GM23338 (cell line): ENCODE measurements at regions not wholly inside any gene's neighbourhood (a gene's known extent, or its start where the extent isn't known, plus 50 kb on each side); places are given as distances from the start of the nearest gene placed in this dataset.

Source experiments
- ATAC-seq: fragments of 200-7000 bp; cut with Tn5 transposase; 3 replicates; pipeline ENCODE4 v1.9.1; 2020
- DNase-seq: peaks from one replicate; pipeline ENCODE4 v3.0.0-alpha.2; 2015; ENCODE audit warnings: low spot score
- H2AFZ ChIP-seq: fragments of 200-600 bp; sonication (generic); 2 replicates; pipeline ENCODE4 v1.8.0; 2016; ENCODE audit warnings: antibody characterized with exemption, mild to moderate bottlenecking, moderate library complexity
- H3F3A ChIP-seq: fragments of 200-600 bp; sonication (generic); replicated peaks from 2 replicates; pipeline ENCODE4 v1.8.0; 2017; ENCODE audit warnings: antibody characterized with exemption, mixed run types, low read depth
- H3K27ac ChIP-seq: fragments of 200-600 bp; sonication (generic); 2 replicates; pipeline ENCODE4 v1.6.1; 2016; ENCODE audit warnings: low read depth
- H3K27me3 ChIP-seq: fragments of 200-600 bp; sonication (generic); 2 replicates; pipeline ENCODE4 v1.8.0; 2016; ENCODE audit warnings: mild to moderate bottlenecking, mixed run types, moderate library complexity; ENCODE audit not compliant: insufficient read depth
- H3K36me3 ChIP-seq: fragments of 200-600 bp; sonication (generic); 2 replicates; pipeline ENCODE4 v1.8.0; 2016; ENCODE audit warnings: mild to moderate bottlenecking; ENCODE audit not compliant: insufficient read depth
- H3K4me1 ChIP-seq: fragments of 200-600 bp; sonication (generic); 2 replicates; pipeline ENCODE4 v1.8.0; 2016; ENCODE audit warnings: mild to moderate bottlenecking, moderate library complexity; ENCODE audit not compliant: insufficient read depth
- H3K4me2 ChIP-seq: fragments of 200-600 bp; sonication (generic); 2 replicates; pipeline ENCODE4 v1.7.1; 2017; ENCODE audit warnings: mixed run types
- H3K4me3 ChIP-seq: fragments of 200-600 bp; sonication (generic); 2 replicates; pipeline ENCODE4 v1.6.1; 2016; ENCODE audit warnings: mixed run types
- H3K79me2 ChIP-seq: fragments of 200-600 bp; sonication (generic); replicated peaks from 2 replicates; pipeline ENCODE4 v1.8.0; 2017; ENCODE audit warnings: mild to moderate bottlenecking; ENCODE audit not compliant: insufficient read depth
- H3K9me2 ChIP-seq: fragments of 200-600 bp; sonication (generic); 2 replicates; pipeline ENCODE4 v1.8.0; 2017; ENCODE audit not compliant: insufficient read depth
- H4K20me1 ChIP-seq: fragments of 200-600 bp; sonication (generic); replicated peaks from 2 replicates; pipeline ENCODE4 v1.8.0; 2017; ENCODE audit warnings: mild to moderate bottlenecking; ENCODE audit not compliant: insufficient read depth
- H3K27ac Mint-ChIP-seq: 2 replicates; pipeline ENCODE4 v1.8.0; 2020; ENCODE audit warnings: inconsistent platforms, mild to moderate bottlenecking, moderate library complexity, mixed read lengths
- H3K27me3 Mint-ChIP-seq: 3 replicates; pipeline ENCODE4 v1.8.0; 2022; ENCODE audit warnings: low read depth, mild to moderate bottlenecking, moderate library complexity, mixed read lengths, inconsistent platforms; ENCODE audit not compliant: insufficient read depth, poor library complexity
- H3K36me3 Mint-ChIP-seq: 3 replicates; pipeline ENCODE4 v1.8.0; 2021; ENCODE audit warnings: low read depth, mild to moderate bottlenecking, inconsistent platforms, moderate library complexity, mixed read lengths
- H3K4me1 Mint-ChIP-seq: 3 replicates; pipeline ENCODE4 v1.8.0; 2020; ENCODE audit warnings: mild to moderate bottlenecking, inconsistent platforms, mixed read lengths
- H3K4me3 Mint-ChIP-seq: 3 replicates; pipeline ENCODE4 v1.8.0; 2021; ENCODE audit warnings: moderate library complexity, mild to moderate bottlenecking, inconsistent platforms, mixed read lengths
- H3K9me3 Mint-ChIP-seq: 3 replicates; pipeline ENCODE4 v1.8.0; 2020; ENCODE audit warnings: moderate library complexity, mild to moderate bottlenecking, inconsistent platforms, mixed read lengths
- CREB1 ChIP-seq: fragments of 250-450 bp; sonication (Bioruptor Pico); IDR thresholded peaks from 2 replicates; pipeline ENCODE4 v1.5.0; 2020; ENCODE audit warnings: low read depth, mild to moderate bottlenecking, moderate library complexity
- CTCF ChIP-seq, 2 experiments: fragments of 200-600 bp in 1 of 2; sonication (generic) in 1 of 2; conservative IDR thresholded peaks; 2 replicates each; pipeline versions ENCODE4 v1.5.1 to v1.6.1; 2016 to 2017; ENCODE audit warnings: antibody characterized with exemption in 2 of 2, low read depth in 2 of 2, mild to moderate bottlenecking in 2 of 2, moderate library complexity in 1 of 2
- EZH2 ChIP-seq: fragments of 200-600 bp; sonication (generic); IDR thresholded peaks from one replicate; pipeline ENCODE4 v1.8.0; 2017; ENCODE audit warnings: antibody characterized with exemption, mild to moderate bottlenecking, low read depth; ENCODE audit not compliant: unreplicated experiment
- EZH2phosphoT487 ChIP-seq: fragments of 200-600 bp; sonication (generic); IDR thresholded peaks from one replicate; pipeline ENCODE4 v1.8.1; 2018; ENCODE audit warnings: antibody characterized with exemption; ENCODE audit not compliant: unreplicated experiment
- JUNB ChIP-seq: IDR thresholded peaks from one replicate; pipeline ENCODE4 v1.6.1; 2016; ENCODE audit warnings: antibody characterized with exemption; ENCODE audit not compliant: unreplicated experiment
- REST ChIP-seq: IDR thresholded peaks from one replicate; pipeline ENCODE4 v1.6.1; 2018; ENCODE audit warnings: antibody characterized with exemption; ENCODE audit not compliant: unreplicated experiment
- STAT1 ChIP-seq: IDR thresholded peaks from one replicate; pipeline ENCODE4 v1.6.1; 2016; ENCODE audit warnings: antibody characterized with exemption; ENCODE audit not compliant: unreplicated experiment
- ZNF114 ChIP-seq: fragments of 250-450 bp; sonication (Bioruptor Pico); IDR thresholded peaks from 2 replicates; pipeline ENCODE4 v1.5.0; 2020; ENCODE audit warnings: mild to moderate bottlenecking, moderate library complexity
- ZNF331 ChIP-seq: fragments of 250-450 bp; sonication (Bioruptor Pico); IDR thresholded peaks from 2 replicates; pipeline ENCODE4 v1.5.0; 2020; ENCODE audit warnings: low read depth, mild to moderate bottlenecking, moderate library complexity
- ZNF462 ChIP-seq: fragments of 250-450 bp; sonication (Bioruptor Pico); IDR thresholded peaks from 2 replicates; pipeline ENCODE4 v1.5.0; 2020; ENCODE audit warnings: mild to moderate bottlenecking, moderate library complexity

GRCh38 chrX:39372115-39372514 lies 570.9 kb downstream of the MID1IP1 start:
- Mint-ChIP-seq H3K9me3 (no peaks in the 10 kb centered on the region), H3K27ac (no peak overlapping the region), H3K36me3 (no peaks in the 10 kb centered on the region), H3K4me3 (no peak overlapping the region), H3K27me3 (no peaks in the 10 kb centered on the region), H3K4me1 (no peaks in the 10 kb centered on the region)
- no peak for TF ChIP-seq EZH2phosphoT487
- TF ChIP-seq JUNB = no peak
- TF ChIP-seq REST = no peak
- TF ChIP-seq ZNF331 (CRISPR knock-in tag) = no peak
- TF ChIP-seq CTCF (conservative IDR thresholded peaks at IDR 0.05; ENCODE audit: low read depth in 2 of 2) = no peak
- TF ChIP-seq ZNF114 = no peak
- TF ChIP-seq EZH2 = no peak
- TF ChIP-seq CREB1 = no peak
- no peak for TF ChIP-seq STAT1
- no peaks in the 10 kb centered on the region for H3K36me3 ChIP-seq
- no peak for DNase-seq
- no peak for ATAC-seq
- no peak overlapping the region for H3K4me3 ChIP-seq
- H3K9me2 ChIP-seq = no peaks in the 10 kb centered on the region
- no peaks in the 10 kb centered on the region for H3K79me2 ChIP-seq
- no peak overlapping the region for H3K4me2 ChIP-seq
- no peak overlapping the region for H3K27ac ChIP-seq
- H3K4me1 ChIP-seq = no peaks in the 10 kb centered on the region
- no peaks in the 10 kb centered on the region for H4K20me1 ChIP-seq
- no peaks in the 10 kb centered on the region for H3K27me3 ChIP-seq
- H3F3A ChIP-seq = no peaks in the 10 kb centered on the region
- H2AFZ ChIP-seq = no peak overlapping the region

GRCh38 chrX:39377157-39377556 lies 575.9 kb downstream of the MID1IP1 start:
- Histone ChIP-seq H3K36me3 (no peaks in the 10 kb centered on the region), H3K9me2 (no peaks in the 10 kb centered on the region), H2AFZ (no peak overlapping the region), H3K4me3 (no peak overlapping the region), H3K4me2 (no peak overlapping the region), H3K27ac (no peak overlapping the region), H3K79me2 (no peaks in the 10 kb centered on the region), H4K20me1 (no peaks in the 10 kb centered on the region), H3F3A (no peaks in the 10 kb centered on the region), H3K27me3 (no peaks in the 10 kb centered on the region), H3K4me1 (no peaks in the 10 kb centered on the region)
- Mint-ChIP-seq H3K27ac (no peak overlapping the region), H3K4me1 (no peaks in the 10 kb centered on the region), H3K27me3 (no peaks in the 10 kb centered on the region), H3K9me3 (no peaks in the 10 kb centered on the region), H3K4me3 (no peak overlapping the region), H3K36me3 (no peaks in the 10 kb centered on the region)
- ATAC-seq = no peak
- DNase-seq = no peak
- no peak for TF ChIP-seq ZNF462 (CRISPR knock-in tag)
